Large intestine (tissue), 3 donors: ENCODE measurements at regions not wholly inside any gene's neighbourhood (a gene's known extent, or its start where the extent isn't known, plus 50 kb on each side); places are given as distances from the start of the nearest gene placed in this dataset.

Experiments used
- DNase-seq, 2 donors: peaks; one replicate each; pipeline versions ENCODE4 v3.0.0 to v3.0.0-alpha.2; 2013
- H3K27ac ChIP-seq: one replicate; pipeline ENCODE4 v1.5.1; 2013; ENCODE audit warnings: low read length
- H3K27me3 ChIP-seq: 2 replicates; pipeline ENCODE4 v1.6.1; 2013; ENCODE audit warnings: low read length; ENCODE audit not compliant: control insufficient read depth, insufficient read depth
- H3K36me3 ChIP-seq: 2 replicates; pipeline ENCODE4 v1.6.1; 2013; ENCODE audit warnings: low read length; ENCODE audit not compliant: control insufficient read depth, insufficient read depth
- H3K4me1 ChIP-seq: one replicate; pipeline ENCODE4 v1.6.1; 2013; ENCODE audit warnings: low read length; ENCODE audit not compliant: control insufficient read depth, insufficient read depth
- H3K4me3 ChIP-seq: one replicate; pipeline ENCODE4 v1.5.1; 2013; ENCODE audit warnings: low read length
- H3K9me3 ChIP-seq: one replicate; pipeline ENCODE4 v1.6.1; 2013; ENCODE audit warnings: mild to moderate bottlenecking, low read depth, low read length, moderate library complexity; ENCODE audit not compliant: control insufficient read depth
- WGBS: methylation state at CpG from one replicate; pipeline ENCODE4 v1.1.5; 2013; ENCODE audit warnings: low lambda C conversion rate; ENCODE audit not compliant: insufficient coverage; 5-methylcytosine and 5-hydroxymethylcytosine counted together

GRCh38 chr13:110010404-110011138 is 224.2 kb upstream of the IRS2 start:
- H3K9me3 ChIP-seq, result no peaks in the 10 kb centered on the region
- H3K4me1 ChIP-seq, result no peaks in the 10 kb centered on the region
- no peak overlapping the region for H3K4me3 ChIP-seq
- H3K36me3 ChIP-seq, result no peaks in the 10 kb centered on the region
- no peak overlapping the region for H3K27ac ChIP-seq
- WGBS, result 40% methylated on average over 1 of the region's 5 CpGs
- DNase-seq, result no peak
- H3K27me3 ChIP-seq, result no peaks in the 10 kb centered on the region

GRCh38 chr13:110008816-110009215 is 222.4 kb upstream of the IRS2 start:
- DNase-seq, result no peak

GRCh38 chr13:110006304-110006703 is 219.9 kb upstream of the IRS2 start:
- Histone ChIP-seq H3K4me1 (no peaks in the 10 kb centered on the region), H3K27me3 (no peaks in the 10 kb centered on the region), H3K9me3 (no peaks in the 10 kb centered on the region), H3K36me3 (no peaks in the 10 kb centered on the region), H3K27ac (no peak overlapping the region), H3K4me3 (no peak overlapping the region)
- no peak for DNase-seq
- no CpG with 5 or more reads among the region's 8 CpGs for WGBS

More at GRCh38 chr13:110008816-110009215, 222.4 kb upstream of the IRS2 start:
- Histone ChIP-seq H3K9me3 (no peaks in the 10 kb centered on the region), H3K27ac (no peak overlapping the region), H3K27me3 (no peaks in the 10 kb centered on the region), H3K36me3 (no peaks in the 10 kb centered on the region), H3K4me3 (no peak overlapping the region), H3K4me1 (no peaks in the 10 kb centered on the region)
- no CpG with 5 or more reads among the region's 3 CpGs for WGBS

GRCh38 chr13:110005563-110005962 is 219.2 kb upstream of the IRS2 start:
- Histone ChIP-seq H3K36me3 (no peaks in the 10 kb centered on the region), H3K27me3 (peaks cover 6% of the 10 kb centered on the region), H3K9me3 (no peaks in the 10 kb centered on the region), H3K4me3 (no peak overlapping the region), H3K4me1 (no peaks in the 10 kb centered on the region), H3K27ac (no peak overlapping the region)
- no CpG with 5 or more reads among the region's 2 CpGs for WGBS
- no peak for DNase-seq

- Histone ChIP-seq H3K9me3 (no peaks in the 10 kb centered on the region), H3K4me1 (no peaks in the 10 kb centered on the region), H3K4me3 (no peak overlapping the region), H3K36me3 (no peaks in the 10 kb centered on the region), H3K27me3 (peaks cover 14% of the 10 kb centered on the region), H3K27ac (no peak overlapping the region)
- WGBS, result no CpG with 5 or more reads among the region's 2 CpGs
- no peak for DNase-seq
Measured at GRCh38 chr13:110004814-110005213, 218.4 kb upstream of the IRS2 start.

GRCh38 chr13:110001670-110002275 is 215.4 kb upstream of the IRS2 start:
- H3K4me3 ChIP-seq, result no peak overlapping the region
- no peaks in the 10 kb centered on the region for H3K36me3 ChIP-seq
- DNase-seq, result no peak
- H3K27ac ChIP-seq, result no peak overlapping the region
- no peaks in the 10 kb centered on the region for H3K4me1 ChIP-seq
- H3K9me3 ChIP-seq, result no peaks in the 10 kb centered on the region
- WGBS, result 95% methylated on average over 4 of the region's 7 CpGs
- peaks cover 20% of the 10 kb centered on the region for H3K27me3 ChIP-seq

- Histone ChIP-seq H3K36me3 (no peaks in the 10 kb centered on the region), H3K4me1 (no peaks in the 10 kb centered on the region), H3K27ac (no peak overlapping the region), H3K4me3 (no peak overlapping the region), H3K9me3 (no peaks in the 10 kb centered on the region), H3K27me3 (peaks cover 20% of the 10 kb centered on the region)
- 100% methylated on average over 5 of the region's 12 CpGs for WGBS
- no peak for DNase-seq
Measured at GRCh38 chr13:110000534-110001345, 214.4 kb upstream of the IRS2 start.

- Histone ChIP-seq H3K36me3 (no peaks in the 10 kb centered on the region), H3K27ac (no peak overlapping the region), H3K27me3 (peaks cover 20% of the 10 kb centered on the region), H3K4me3 (no peak overlapping the region), H3K4me1 (no peaks in the 10 kb centered on the region), H3K9me3 (no peaks in the 10 kb centered on the region)
- DNase-seq, result no peak
- WGBS, result no CpG with 5 or more reads among the region's 21 CpGs
Measured at GRCh38 chr13:109999659-110000533, 213.5 kb upstream of the IRS2 start.

- no peaks in the 10 kb centered on the region for H3K9me3 ChIP-seq
- no peaks in the 10 kb centered on the region for H3K4me1 ChIP-seq
- H3K4me3 ChIP-seq, result no peak overlapping the region
- H3K36me3 ChIP-seq, result no peaks in the 10 kb centered on the region
- WGBS, result 67% methylated on average over 1 of the region's 5 CpGs
- peaks cover 20% of the 10 kb centered on the region for H3K27me3 ChIP-seq
- H3K27ac ChIP-seq, result no peak overlapping the region
- no peak for DNase-seq
Measured at GRCh38 chr13:109998684-109999533, 212.5 kb upstream of the IRS2 start.
